MG63 (cell line): ENCODE measurements at regions not wholly inside any gene's neighbourhood (a gene's known extent, or its start where the extent isn't known, plus 50 kb on each side); places are given as distances from the start of the nearest gene placed in this dataset.
"Not testable (repeated sequence)": the region's sequence is repeated elsewhere in the genome, so short reads cannot be mapped to it uniquely, and the experiment has no call there.

Source experiments
- DNase-seq: peaks from one replicate; pipeline ENCODE4 v3.0.0-alpha.2; 2020
- H3K27me3 ChIP-seq: fragments of 250-450 bp; sonication (Bioruptor Pico); 2 replicates; pipeline ENCODE4 v1.5.1; 2020; ENCODE audit warnings: mild to moderate bottlenecking, moderate library complexity
- H3K36me3 ChIP-seq: fragments of 250-450 bp; sonication (Bioruptor Pico); 2 replicates; pipeline ENCODE4 v1.5.1; 2020; ENCODE audit warnings: mild to moderate bottlenecking, moderate library complexity
- H3K4me3 ChIP-seq: fragments of 250-450 bp; sonication (Bioruptor Pico); 2 replicates; pipeline ENCODE4 v1.5.1; 2020; ENCODE audit warnings: mild to moderate bottlenecking, moderate library complexity
- H3K9me3 ChIP-seq: fragments of 250-450 bp; sonication (Bioruptor Pico); 2 replicates; pipeline ENCODE4 v1.5.1; 2020; ENCODE audit warnings: mild to moderate bottlenecking, moderate library complexity

DNA sequence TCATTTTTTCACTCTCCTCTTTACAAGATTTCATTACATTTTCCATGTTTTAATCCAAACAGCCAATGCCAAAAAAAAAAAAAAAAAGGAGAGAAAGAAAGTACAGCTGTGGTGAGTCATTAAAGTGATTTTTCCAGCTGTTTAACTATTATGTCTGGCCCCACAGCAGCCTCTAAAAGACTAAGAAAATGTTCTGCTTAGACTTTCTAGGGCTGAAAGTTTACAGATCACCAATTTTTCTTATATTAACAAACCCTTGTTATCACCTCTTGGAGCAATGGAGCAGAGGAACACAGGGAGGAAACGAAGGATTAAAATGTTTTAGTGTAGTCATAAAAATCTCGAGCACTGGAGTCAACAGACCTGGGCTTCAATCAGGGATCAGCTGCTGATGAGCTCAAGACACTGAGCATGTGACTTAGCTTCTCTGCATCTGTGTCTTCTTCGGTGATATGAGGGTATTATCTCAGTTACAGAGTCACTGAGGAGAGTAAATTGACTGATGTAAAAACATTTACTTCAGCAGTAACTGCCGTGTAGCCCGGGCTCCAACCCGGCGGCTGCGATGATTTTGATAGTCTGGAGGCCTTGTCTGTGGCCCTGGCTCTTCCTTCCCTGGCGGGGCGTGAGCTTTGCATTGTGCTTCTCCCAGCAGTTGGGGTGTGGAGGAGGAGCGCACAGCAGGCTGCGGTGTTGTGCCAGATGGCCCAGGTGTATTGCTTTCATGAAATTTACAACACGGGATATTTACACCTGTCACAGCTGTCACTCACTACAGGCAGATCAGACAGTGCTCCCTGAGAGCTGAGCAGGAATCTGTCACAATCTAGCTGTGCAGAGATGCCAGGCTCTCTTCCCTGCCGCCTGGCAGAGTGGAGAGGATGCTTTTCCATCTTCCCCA lies 298.3 kb upstream of the FZD8 start:
- no peak for DNase-seq
- Histone ChIP-seq H3K4me3 (no peak overlapping the region), H3K27me3 (no peaks in the 10 kb centered on the region), H3K36me3 (no peaks in the 10 kb centered on the region), H3K9me3 (no peaks in the 10 kb centered on the region)

DNA sequence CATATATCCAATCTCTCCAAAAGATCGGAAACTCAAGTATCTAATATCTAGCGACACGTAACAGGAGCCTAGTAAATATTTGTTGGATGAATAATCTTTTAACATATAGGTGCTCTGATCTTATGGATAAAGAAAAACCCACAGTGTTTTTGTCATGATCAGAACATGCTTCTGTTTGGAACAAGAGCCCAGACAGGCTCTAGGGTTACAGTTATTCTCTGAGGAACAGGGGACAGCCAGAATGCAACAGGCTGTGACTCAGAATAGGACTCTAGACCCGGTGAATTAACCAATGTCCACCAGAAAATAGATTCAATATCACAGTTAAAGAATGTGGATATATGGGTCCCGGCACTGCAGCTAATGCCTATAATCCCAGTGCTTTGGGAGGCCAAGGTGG lies 296.1 kb upstream of the FZD8 start:
- no peak for DNase-seq
- Histone ChIP-seq H3K27me3 (no peaks in the 10 kb centered on the region), H3K9me3 (no peaks in the 10 kb centered on the region), H3K36me3 (no peaks in the 10 kb centered on the region), H3K4me3 (no peak overlapping the region)

DNA sequence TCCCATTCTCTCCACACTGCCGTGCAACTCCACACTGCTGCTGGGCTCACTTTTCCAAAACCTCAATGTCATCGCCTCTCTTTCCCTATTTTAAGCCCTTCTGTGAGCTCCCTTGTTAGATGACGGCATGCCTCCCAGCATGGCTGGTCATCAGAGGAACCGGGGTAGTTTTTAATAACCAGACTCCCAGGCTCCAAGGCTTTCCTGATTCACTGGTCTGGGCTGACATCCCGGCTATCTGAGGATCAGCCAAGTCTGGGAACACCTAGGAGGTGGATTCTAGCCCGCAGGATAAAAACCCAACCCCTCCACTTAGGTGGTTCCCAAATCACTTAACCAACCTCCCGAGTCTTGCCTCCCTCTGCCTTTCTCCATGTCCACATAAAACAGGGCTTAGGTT lies 295.4 kb upstream of the FZD8 start:
- Histone ChIP-seq H3K4me3 (no peak overlapping the region), H3K9me3 (no peaks in the 10 kb centered on the region), H3K36me3 (no peaks in the 10 kb centered on the region), H3K27me3 (no peaks in the 10 kb centered on the region)
- no peak for DNase-seq

DNA sequence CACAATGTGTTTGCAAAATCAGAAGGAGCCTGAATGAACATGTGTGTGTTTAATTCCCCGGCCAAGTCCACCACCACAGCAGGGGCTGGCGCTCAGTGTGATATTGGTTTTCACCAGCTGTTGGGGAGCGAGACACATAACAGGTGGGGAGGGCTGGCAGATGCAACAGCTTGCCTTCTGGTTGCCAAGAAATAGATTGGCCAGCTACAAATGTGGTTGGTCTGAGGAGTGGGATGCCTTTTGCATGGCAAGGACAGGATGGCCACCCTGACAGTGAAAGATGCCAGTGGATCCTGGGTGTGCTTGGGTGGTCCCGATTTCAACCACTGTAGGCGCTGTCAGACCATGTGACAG lies 292.5 kb upstream of the FZD8 start:
- no peaks in the 10 kb centered on the region for H3K36me3 ChIP-seq
- H3K27me3 ChIP-seq, result no peaks in the 10 kb centered on the region
- no peak for DNase-seq
- H3K9me3 ChIP-seq, result no peaks in the 10 kb centered on the region
- H3K4me3 ChIP-seq, result no peak overlapping the region

DNA sequence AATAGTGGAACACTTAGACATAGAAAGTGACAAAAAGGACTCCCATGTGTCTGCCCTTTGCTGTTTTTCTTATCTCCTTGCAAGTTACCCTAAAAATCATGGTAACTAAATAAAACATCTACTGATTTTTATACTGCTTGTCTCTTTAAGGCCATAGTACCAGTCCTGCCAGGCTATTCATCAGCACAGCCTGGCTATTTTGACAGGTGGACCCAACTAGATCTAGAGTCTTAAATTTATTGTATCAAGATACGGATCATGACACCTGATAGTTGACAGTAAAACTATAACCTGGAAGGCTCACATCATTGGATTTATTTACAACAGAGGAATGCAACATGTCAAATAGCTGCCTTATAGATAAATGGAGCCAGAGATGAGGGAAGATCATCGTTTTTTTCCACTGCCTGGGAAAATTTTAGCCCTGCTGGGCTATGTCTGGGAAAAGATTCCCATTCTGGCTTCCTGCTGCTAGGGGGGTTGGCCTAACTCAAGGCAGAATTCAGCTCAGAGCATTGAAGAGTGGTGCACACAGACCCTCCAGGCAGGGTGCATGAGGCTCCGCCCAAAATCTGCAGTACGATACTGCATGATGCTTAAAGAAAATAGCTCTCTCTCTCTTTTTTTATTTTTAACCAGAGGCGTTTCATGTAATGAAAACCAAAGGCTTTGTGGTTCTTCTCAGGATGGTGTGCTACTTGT lies 292.0 kb upstream of the FZD8 start:
- no peaks in the 10 kb centered on the region for H3K36me3 ChIP-seq

DNA sequence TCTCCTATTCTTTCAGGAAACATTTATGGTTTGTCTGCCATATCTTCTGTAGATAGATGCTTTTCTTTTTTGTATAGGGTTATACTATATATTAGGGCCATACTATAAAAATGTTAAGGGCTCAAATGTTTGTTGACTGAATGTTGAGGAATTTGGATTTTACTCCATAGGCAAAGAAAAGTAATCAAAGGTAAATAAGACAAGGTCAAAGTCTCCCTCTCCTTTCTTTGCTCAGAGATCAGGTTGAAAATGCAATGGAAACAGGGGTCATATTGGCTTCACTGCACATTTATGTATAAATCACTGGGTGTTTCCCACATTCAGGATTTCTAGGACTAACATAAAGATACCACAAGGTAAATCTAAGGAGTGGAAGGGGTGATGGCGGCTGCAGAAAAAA lies 291.4 kb upstream of the FZD8 start:
- Histone ChIP-seq H3K27me3 (no peaks in the 10 kb centered on the region), H3K4me3 (no peak overlapping the region), H3K9me3 (no peaks in the 10 kb centered on the region), H3K36me3 (no peaks in the 10 kb centered on the region)
- DNase-seq, result no peak

More for the DNA sequence above, 292.0 kb upstream of the FZD8 start:
- no peak overlapping the region for H3K4me3 ChIP-seq
- no peaks in the 10 kb centered on the region for H3K27me3 ChIP-seq
- no peak for DNase-seq
- no peaks in the 10 kb centered on the region for H3K9me3 ChIP-seq

DNA sequence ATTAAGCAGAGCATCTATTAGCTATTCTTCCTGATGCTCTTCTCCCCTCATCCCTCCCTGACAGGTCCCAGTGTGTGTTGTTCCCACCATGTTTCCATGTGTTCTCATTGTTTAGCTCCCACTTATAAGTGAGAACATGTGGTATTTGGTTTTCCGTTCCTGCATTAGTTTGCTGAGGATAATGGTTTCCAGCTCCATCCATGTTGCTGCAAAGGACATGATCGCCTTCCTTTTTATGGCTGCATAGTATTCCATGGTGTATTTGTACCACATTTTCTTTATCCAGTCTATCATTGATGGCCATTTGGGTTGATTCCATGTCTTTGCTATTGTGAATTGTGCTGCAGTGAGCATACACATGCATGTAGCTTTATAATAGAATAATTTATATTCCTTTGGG lies 287.9 kb upstream of the FZD8 start:
- H3K36me3 ChIP-seq, H3K27me3 ChIP-seq, H3K4me3 ChIP-seq, H3K9me3 ChIP-seq, DNase-seq: not testable (repeated sequence)

DNA sequence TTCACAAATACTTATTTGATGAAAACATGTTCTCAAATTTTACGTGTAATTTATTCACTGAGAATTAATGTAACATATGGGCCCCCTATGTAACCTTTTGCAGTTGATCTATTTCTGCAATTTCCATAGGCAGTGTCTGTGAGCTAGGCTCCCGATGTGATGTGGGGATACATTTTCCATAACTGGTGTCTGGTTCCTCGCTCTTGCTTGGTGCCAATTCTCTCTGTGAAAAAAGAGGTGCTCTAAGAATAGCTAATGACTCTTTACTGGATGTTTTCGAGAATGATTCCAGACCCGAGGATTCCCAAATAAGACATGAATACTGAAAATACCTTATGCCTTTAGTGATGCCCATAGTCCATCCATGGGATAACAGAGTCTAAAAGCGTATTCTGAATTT lies 286.7 kb upstream of the FZD8 start:
- H3K36me3 ChIP-seq, result no peaks in the 10 kb centered on the region
- peaks cover 8% of the 10 kb centered on the region; the same call in 1 of the 2 replicates for H3K27me3 ChIP-seq
- DNase-seq, result no peak
- no peaks in the 10 kb centered on the region for H3K9me3 ChIP-seq
- H3K4me3 ChIP-seq, result no peak overlapping the region

DNA sequence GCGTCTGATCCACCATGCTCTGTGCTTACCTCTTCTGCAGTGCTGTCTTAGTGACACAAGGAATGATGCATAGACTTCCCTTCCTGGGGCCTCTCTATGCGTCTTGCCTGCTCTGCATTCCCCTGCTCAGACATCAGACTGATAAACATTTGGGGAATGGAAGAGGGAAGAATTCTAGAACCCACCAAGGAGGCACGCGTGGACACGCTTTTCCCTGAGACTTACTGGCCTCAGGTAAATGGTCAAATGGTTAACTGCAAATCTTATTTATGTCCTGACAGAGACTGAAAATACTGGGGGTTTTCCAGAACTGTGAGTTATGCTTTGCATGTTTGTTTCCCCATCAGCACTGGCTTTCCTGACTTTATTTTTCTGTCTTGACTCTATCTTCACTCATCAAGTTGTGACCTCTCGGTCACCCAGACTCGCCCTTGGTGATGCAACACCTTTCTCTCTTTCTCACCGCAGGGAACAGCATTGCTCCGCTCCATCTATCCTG lies 285.9 kb upstream of the FZD8 start:
- no peak for DNase-seq
- Histone ChIP-seq H3K9me3 (no peaks in the 10 kb centered on the region), H3K27me3 (peaks cover 8% of the 10 kb centered on the region; the same call in 1 of the 2 replicates), H3K36me3 (no peaks in the 10 kb centered on the region), H3K4me3 (no peak overlapping the region)

DNA sequence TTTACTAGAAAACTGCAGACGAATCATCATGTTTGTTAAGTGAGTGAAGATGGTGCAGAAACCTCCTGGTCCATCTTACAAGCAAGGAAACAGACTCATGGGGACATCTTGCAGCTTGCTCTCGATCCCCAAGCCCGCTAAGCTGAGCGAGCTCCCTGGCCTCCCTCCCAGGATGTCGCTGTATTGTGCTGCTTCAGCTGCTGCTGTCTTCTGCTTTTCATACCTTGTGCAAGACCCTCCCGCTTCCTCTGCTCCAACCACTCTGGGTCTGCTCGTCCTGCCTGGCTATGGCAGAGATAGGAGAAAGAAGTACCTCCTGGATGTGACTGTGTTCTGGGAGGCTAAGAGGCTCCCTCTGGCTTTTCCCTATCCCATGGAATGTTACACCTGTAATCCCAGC lies 285.2 kb upstream of the FZD8 start:
- Histone ChIP-seq H3K27me3 (peaks cover 8% of the 10 kb centered on the region; the same call in 1 of the 2 replicates), H3K36me3 (no peaks in the 10 kb centered on the region), H3K9me3 (no peaks in the 10 kb centered on the region), H3K4me3 (no peak overlapping the region)
- no peak for DNase-seq

DNA sequence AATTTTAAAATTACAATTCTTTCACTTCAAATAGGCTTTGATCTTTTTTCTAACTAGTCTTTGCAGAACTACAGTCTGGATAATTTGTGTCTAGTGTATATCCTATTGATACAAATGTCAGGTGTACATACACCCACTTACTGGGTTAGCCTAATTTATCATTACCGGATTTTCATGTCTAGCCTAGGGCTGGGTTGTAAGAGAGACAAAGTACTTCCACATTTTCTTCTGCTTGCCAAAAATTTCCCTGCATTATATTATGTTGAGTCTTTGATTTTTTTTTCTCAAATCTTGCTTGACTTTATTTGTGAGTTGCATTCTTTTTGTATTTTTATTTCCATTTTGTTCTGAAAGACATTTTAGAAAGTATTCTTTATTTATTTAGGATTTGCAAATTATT lies 284.8 kb upstream of the FZD8 start:
- Histone ChIP-seq H3K27me3 (peaks cover 8% of the 10 kb centered on the region; the same call in 1 of the 2 replicates), H3K36me3 (no peaks in the 10 kb centered on the region), H3K4me3 (no peak overlapping the region), H3K9me3 (no peaks in the 10 kb centered on the region)
- DNase-seq, result no peak

DNA sequence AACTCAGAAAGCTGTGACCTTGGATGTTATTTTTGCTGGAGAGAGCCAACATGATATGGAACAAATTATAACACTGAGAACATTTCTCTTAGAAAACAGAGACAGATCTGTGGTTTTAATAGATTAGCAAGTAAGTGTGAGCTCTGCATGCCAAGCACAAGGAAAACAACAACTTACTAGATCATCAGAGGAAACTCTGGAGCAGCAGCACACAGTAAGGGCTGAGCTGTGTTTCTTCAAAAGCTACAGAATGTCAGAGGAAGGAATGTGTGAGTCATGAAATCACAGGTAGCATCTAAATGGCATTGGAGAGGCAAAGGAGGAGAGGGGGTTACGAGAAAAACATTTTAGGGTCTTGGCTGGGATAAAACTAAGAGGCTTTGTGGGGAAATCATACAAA lies 283.4 kb upstream of the FZD8 start:
- Histone ChIP-seq H3K4me3 (no peak overlapping the region), H3K36me3 (no peaks in the 10 kb centered on the region), H3K27me3 (peaks cover 8% of the 10 kb centered on the region; the same call in 1 of the 2 replicates), H3K9me3 (no peaks in the 10 kb centered on the region)
- no peak for DNase-seq

DNA sequence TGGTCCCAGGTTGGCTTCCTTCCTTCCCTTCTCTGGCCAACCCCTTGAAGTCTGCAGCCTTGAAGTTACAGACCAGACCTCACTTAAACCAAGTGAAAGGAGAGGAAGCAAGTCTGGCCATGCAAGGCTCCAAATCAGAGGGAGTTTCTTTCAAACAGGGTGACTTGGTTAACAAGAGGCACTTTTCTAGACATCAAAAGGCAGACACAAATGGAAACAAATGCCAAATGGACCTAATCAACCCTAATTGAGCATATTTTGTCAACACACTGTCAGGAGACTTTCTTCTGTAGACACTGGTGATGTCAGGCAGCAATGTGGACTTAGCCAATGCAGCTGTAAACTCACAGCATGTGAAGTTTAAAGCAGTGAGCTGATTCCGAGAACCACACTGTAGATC lies 282.7 kb upstream of the FZD8 start:
- H3K27me3 ChIP-seq, result peaks cover 8% of the 10 kb centered on the region; the same call in 1 of the 2 replicates
- DNase-seq, result no peak
- no peak overlapping the region for H3K4me3 ChIP-seq
- H3K36me3 ChIP-seq, result no peaks in the 10 kb centered on the region
- H3K9me3 ChIP-seq, result no peaks in the 10 kb centered on the region

DNA sequence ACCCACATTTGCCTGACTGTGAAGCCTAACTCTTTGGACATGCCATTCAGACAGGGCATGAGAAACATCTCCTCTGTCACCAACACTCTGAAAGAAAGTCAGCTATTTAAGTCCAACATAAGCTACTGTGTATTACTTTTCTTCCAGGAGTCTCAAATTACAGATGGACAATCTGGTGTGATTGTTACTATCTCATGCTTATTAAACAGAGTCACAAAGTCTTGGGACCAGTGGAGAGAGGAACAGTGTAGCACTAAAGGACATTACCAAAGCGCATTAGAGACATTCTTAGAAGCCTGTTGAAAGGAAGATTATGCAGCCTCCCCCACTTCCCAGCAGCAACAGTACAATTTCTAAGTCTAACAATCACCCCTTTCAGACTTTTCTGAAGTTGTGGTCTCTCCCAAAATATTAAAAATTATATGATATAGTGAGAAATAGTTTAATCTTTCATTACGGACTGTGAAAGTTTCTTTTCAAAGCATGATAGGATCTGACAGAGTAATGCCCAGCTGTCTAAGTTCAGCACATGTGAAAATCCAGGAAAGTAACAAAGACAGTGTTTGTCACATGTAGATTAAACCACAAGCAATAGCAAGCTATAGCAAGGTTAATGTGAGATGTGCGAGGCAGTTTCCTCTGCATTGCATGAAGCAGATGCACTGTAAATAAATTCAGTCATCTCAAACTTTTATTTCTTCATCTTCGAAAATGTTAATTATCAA lies 280.9 kb upstream of the FZD8 start:
- H3K4me3 ChIP-seq, result no peak overlapping the region
- no peak for DNase-seq
- no peaks in the 10 kb centered on the region for H3K36me3 ChIP-seq
- H3K9me3 ChIP-seq, result no peaks in the 10 kb centered on the region
- H3K27me3 ChIP-seq, result peaks cover 8% of the 10 kb centered on the region; the same call in 1 of the 2 replicates

DNA sequence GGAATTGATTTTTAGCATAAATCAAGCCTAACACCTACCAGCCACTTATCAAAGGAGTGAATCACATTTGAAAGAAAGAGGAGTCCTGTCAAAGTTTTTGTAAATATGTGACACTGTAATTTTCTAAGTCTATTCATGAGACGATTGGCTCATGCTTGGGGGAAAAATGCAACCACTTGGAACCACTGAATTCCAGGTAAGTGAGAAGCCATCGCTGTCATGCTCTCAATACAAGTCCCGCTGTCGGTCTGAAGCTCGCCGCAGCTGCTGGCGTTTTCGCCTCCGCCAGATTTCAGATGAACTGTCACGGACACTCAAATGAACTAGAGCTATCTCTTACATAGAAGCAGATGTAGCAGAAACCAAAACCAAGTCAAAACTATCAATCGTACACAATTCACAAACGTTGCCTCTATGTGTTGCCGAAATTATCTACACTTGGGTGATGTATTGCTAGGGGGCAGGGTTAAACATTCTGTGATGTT lies 279.8 kb upstream of the FZD8 start:
- no peak overlapping the region for H3K4me3 ChIP-seq
- peaks cover 8% of the 10 kb centered on the region; the same call in 1 of the 2 replicates for H3K27me3 ChIP-seq
- H3K9me3 ChIP-seq, result no peaks in the 10 kb centered on the region
- no peaks in the 10 kb centered on the region for H3K36me3 ChIP-seq
- DNase-seq, result no peak

DNA sequence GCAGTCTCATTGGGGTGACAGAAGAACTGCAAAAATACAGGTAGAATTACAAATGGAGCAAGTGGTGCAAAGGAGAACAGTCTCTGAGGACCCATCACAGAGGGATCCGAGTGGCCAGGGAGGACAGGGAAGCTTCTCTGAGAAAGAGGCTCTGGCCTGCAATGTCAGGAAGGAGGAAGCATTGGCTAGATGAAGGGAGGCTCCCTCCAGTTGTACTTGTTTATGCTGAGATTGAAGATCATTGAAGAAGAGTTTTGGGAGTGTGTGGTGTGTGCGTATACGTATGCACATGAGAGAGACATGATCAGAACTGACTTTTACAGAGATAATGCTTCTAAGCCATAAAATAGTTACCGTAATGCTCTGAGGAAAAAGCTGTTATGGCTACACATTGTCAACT lies 274.7 kb upstream of the FZD8 start:
- H3K36me3 ChIP-seq, result no peaks in the 10 kb centered on the region
- H3K27me3 ChIP-seq, result no peaks in the 10 kb centered on the region
- H3K9me3 ChIP-seq, result no peaks in the 10 kb centered on the region
- DNase-seq, result no peak
- no peak overlapping the region for H3K4me3 ChIP-seq

DNA sequence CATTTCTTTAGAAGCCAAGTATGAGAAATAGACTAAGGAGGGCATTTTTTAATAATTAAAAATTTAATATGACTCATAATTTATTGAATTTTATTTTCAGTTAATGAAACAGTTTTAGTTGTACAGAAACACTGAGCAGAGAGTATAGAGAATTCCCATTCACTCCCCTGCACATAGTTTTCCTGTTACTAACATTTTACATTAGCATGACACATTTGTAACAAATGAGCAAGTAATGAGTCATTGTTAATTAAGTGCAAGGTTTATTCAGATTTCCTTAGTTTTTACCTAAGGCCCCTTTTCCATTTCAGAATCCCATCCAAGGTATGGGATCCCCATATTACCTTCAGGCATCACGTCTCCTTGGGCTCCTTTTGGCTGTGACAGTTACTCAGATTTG lies 271.5 kb upstream of the FZD8 start:
- Histone ChIP-seq H3K36me3 (no peaks in the 10 kb centered on the region), H3K9me3 (peaks cover 5% of the 10 kb centered on the region), H3K27me3 (no peaks in the 10 kb centered on the region), H3K4me3 (no peak overlapping the region)
- DNase-seq, result no peak
